ENCODE measurements at regions not wholly inside any gene's neighbourhood (a gene's known extent, or its start where the extent isn't known, plus 50 kb on each side); places are given as distances from the start of the nearest gene placed in this dataset.
A peak's percentile ranks its signal among the peaks of the same experiment; 100 is the strongest.

GRCh38 chr11:127108838-127109237 lies 108.3 kb upstream of the KIRREL3 start:
- H3K36me3 Mint-ChIP-seq (ENCODE audit: low read depth), result no peaks in the 10 kb centered on the region
- Histone ChIP-seq H3F3A (replicated peaks; ENCODE audit: low read depth) (no peaks in the 10 kb centered on the region), H3K79me2 (replicated peaks; ENCODE audit: insufficient read depth) (no peaks in the 10 kb centered on the region), H3K4me3 (no peak overlapping the region), H3K4me2 (no peak overlapping the region; the same call in 1 of the 2 replicates), H3K4me1 (ENCODE audit: insufficient read depth) (peaks cover 40% of the 10 kb centered on the region), H3K27me3 (ENCODE audit: insufficient read depth) (no peaks in the 10 kb centered on the region), H3K36me3 (ENCODE audit: insufficient read depth) (no peaks in the 10 kb centered on the region), H2AFZ (peak overlapping the region; percentile 28; the same call in 1 of the 2 replicates), H4K20me1 (replicated peaks; ENCODE audit: insufficient read depth) (no peaks in the 10 kb centered on the region), H3K9me2 (ENCODE audit: insufficient read depth) (no peaks in the 10 kb centered on the region), H3K27ac (ENCODE audit: low read depth) (no peak overlapping the region)
- ATAC-seq (no peak), DNase-seq (ENCODE audit: low spot score) (no peak)
- no peaks in the 10 kb centered on the region for H3K9me3 Mint-ChIP-seq
- H3K27me3 Mint-ChIP-seq (ENCODE audit: insufficient read depth, low read depth, poor library complexity), result peaks cover 2% of the 10 kb centered on the region
- H3K4me3 Mint-ChIP-seq, result no peak overlapping the region
- no peak overlapping the region for H3K27ac Mint-ChIP-seq
- H3K4me1 Mint-ChIP-seq, result peaks cover 56% of the 10 kb centered on the region
- TF ChIP-seq CTCF (conservative IDR thresholded peaks at IDR 0.05; ENCODE audit: low read depth in 2 of 2) (no peak), POLR2AphosphoS5 (IDR thresholded peaks at IDR 0.05; ENCODE audit: low read depth) (no peak), ZNF114 (CRISPR knock-in tag; IDR thresholded peaks at IDR 0.05) (no peak), EZH2 (IDR thresholded peaks at IDR 0.05; ENCODE audit: low read depth, unreplicated experiment) (no peak), NANOG (IDR thresholded peaks at IDR 0.05; ENCODE audit: borderline replicate concordance) (no peak), JUNB (IDR thresholded peaks at IDR 0.05; ENCODE audit: unreplicated experiment) (no peak), STAT1 (IDR thresholded peaks at IDR 0.05; ENCODE audit: unreplicated experiment) (no peak), EZH2phosphoT487 (IDR thresholded peaks at IDR 0.05; ENCODE audit: unreplicated experiment) (no peak), ZNF462 (CRISPR knock-in tag; IDR thresholded peaks at IDR 0.05) (no peak), ZNF331 (CRISPR knock-in tag; IDR thresholded peaks at IDR 0.05; ENCODE audit: low read depth) (no peak), CREB1 (CRISPR knock-in tag; IDR thresholded peaks at IDR 0.05; ENCODE audit: low read depth) (no peak), ETS1 (IDR thresholded peaks at IDR 0.05) (no peak), REST (IDR thresholded peaks at IDR 0.05; ENCODE audit: unreplicated experiment) (no peak)

Measured in GM23338 (cell line).